ENCODE measurements at regions not wholly inside any gene's neighbourhood (a gene's known extent, or its start where the extent isn't known, plus 50 kb on each side); places are given as distances from the start of the nearest gene placed in this dataset.

DNA sequence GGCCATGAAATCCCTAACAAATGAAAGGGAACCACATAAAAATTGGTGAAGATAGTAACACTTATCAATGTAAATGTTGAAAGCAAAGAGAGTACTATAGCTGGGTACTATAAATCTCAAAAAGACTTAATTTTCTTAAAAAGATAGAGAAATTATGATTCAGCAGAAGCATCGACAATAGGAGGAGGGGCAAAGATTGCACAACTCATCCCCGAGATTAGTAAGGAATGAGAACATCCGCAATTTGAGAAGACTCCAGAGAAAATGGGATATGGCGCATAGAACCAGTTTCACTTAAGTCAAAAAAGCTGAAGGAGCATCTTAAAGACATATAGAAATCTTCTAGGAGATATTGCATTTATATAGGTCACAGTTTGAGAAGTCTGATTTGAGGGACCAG is 220.2 kb upstream of the SLC16A7 start:
- no CpG with 5 or more reads among the region's 4 CpGs for whole genome bisulfite sequencing (ENCODE audit: extremely low coverage, insufficient read length, low lambda C conversion rate)

More for the DNA sequence above, 220.2 kb upstream of the SLC16A7 start:
- Histone ChIP-seq H2AFZ (ENCODE audit: low read length) (no peak overlapping the region), H3T11ph (ENCODE audit: low read length) (no peak overlapping the region), H3K23me2 (ENCODE audit: insufficient read length, low read depth, low read length, poor library complexity, severe bottlenecking) (no peaks in the 10 kb centered on the region), H3K9ac (ENCODE audit: extremely low read depth, insufficient read length, low read length) (no peak overlapping the region), H2BK120ac (ENCODE audit: low read depth, low read length, poor library complexity, severe bottlenecking) (no peak overlapping the region), H3K79me1 (ENCODE audit: insufficient read depth, low read depth, low read length, poor library complexity, severe bottlenecking) (no peaks in the 10 kb centered on the region), H2BK5ac (ENCODE audit: insufficient read length, low read length) (no peak overlapping the region), H2BK12ac (ENCODE audit: insufficient read length, low read depth, low read length) (no peak overlapping the region), H3K79me2 (ENCODE audit: insufficient read depth, low read length) (no peaks in the 10 kb centered on the region), H4K20me1 (ENCODE audit: control insufficient read depth, insufficient read depth, insufficient read length) (no peaks in the 10 kb centered on the region), H3K23ac (ENCODE audit: insufficient read length, low read depth, low read length) (no peak overlapping the region), H3K4me2 (ENCODE audit: insufficient read depth, insufficient read length, low read length) (no peak overlapping the region), H2BK20ac (ENCODE audit: low read depth, low read length, poor library complexity, severe bottlenecking) (no peak overlapping the region), H4K5ac (ENCODE audit: insufficient read length, low read depth, low read length) (no peak overlapping the region), H3K27ac (ENCODE audit: insufficient read length, low read depth, low read length) (no peak overlapping the region), H3K4ac (ENCODE audit: low read depth, low read length) (no peak overlapping the region), H3K18ac (ENCODE audit: insufficient read length, low read depth, low read length) (no peak overlapping the region), H3K9me3 (ENCODE audit: control insufficient read depth, low read depth, low read length) (no peaks in the 10 kb centered on the region), H4K8ac (replicated peaks; ENCODE audit: insufficient read length, low read depth, low read length) (no peak overlapping the region), H3K14ac (ENCODE audit: insufficient read depth, low read length) (no peak overlapping the region), H3K4me1 (ENCODE audit: insufficient read depth, low read length) (no peaks in the 10 kb centered on the region), H2AK5ac (ENCODE audit: insufficient read length, low read length) (no peak overlapping the region), H4K91ac (ENCODE audit: insufficient read length, low read depth, low read length) (no peak overlapping the region), H3K56ac (ENCODE audit: insufficient read length, low read depth, low read length) (no peak overlapping the region), H2BK15ac (ENCODE audit: low read depth, low read length) (no peak overlapping the region), H3K27me3 (ENCODE audit: insufficient read depth, low read length) (no peaks in the 10 kb centered on the region)
- H3K4me1 Mint-ChIP-seq: peaks cover 0 to 3% of the 10 kb centered on the region in 2 experiments; a peak in 2 of 4 replicates
- H3K27me3 Mint-ChIP-seq (ENCODE audit: low read depth): no peaks in the 10 kb centered on the region
- TF ChIP-seq, protein P1, sequence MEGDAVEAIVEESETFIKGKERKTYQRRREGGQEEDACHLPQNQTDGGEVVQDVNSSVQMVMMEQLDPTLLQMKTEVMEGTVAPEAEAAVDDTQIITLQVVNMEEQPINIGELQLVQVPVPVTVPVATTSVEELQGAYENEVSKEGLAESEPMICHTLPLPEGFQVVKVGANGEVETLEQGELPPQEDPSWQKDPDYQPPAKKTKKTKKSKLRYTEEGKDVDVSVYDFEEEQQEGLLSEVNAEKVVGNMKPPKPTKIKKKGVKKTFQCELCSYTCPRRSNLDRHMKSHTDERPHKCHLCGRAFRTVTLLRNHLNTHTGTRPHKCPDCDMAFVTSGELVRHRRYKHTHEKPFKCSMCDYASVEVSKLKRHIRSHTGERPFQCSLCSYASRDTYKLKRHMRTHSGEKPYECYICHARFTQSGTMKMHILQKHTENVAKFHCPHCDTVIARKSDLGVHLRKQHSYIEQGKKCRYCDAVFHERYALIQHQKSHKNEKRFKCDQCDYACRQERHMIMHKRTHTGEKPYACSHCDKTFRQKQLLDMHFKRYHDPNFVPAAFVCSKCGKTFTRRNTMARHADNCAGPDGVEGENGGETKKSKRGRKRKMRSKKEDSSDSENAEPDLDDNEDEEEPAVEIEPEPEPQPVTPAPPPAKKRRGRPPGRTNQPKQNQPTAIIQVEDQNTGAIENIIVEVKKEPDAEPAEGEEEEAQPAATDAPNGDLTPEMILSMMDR (conservative IDR thresholded peaks at IDR 0.05): no peak
- no peaks in the 10 kb centered on the region for H3K36me3 Mint-ChIP-seq (ENCODE audit: insufficient read depth in 1 of 3, low read depth in 3 of 3)
- H3K4me3 Mint-ChIP-seq: no peak overlapping the region
- H3K9me3 Mint-ChIP-seq: no peaks in the 10 kb centered on the region
- no peak for DNase-seq
- no peak overlapping the region for H3K27ac Mint-ChIP-seq
